GM19239 (cell line): ENCODE measurements at regions not wholly inside any gene's neighbourhood (a gene's known extent, or its start where the extent isn't known, plus 50 kb on each side); places are given as distances from the start of the nearest gene placed in this dataset.

ENCODE experiments used
- DNase-seq: peaks from one replicate; pipeline ENCODE4 v3.0.0; 2011; ENCODE audit warnings: low spot score; ENCODE audit not compliant: insufficient read length
- FAIRE-seq: peaks from 2 replicates; lab custom pipeline; 2011; peaks lifted over from hg19 to GRCh38; lab: Jason Lieb, UNC

GRCh38 chr20:52867305-52867704, 104.9 kb upstream of the TSHZ2 start:
- DNase-seq: no peak
- FAIRE-seq: no peak

- FAIRE-seq (no peak), DNase-seq (no peak)
Measured at GRCh38 chr20:52864916-52865605, 107.1 kb upstream of the TSHZ2 start.

GRCh38 chr20:52859156-52859876, 112.8 kb upstream of the TSHZ2 start:
- FAIRE-seq (no peak), DNase-seq (no peak)

- FAIRE-seq (no peak), DNase-seq (no peak)
Measured at GRCh38 chr20:52852714-52853113, 119.4 kb upstream of the TSHZ2 start.

- DNase-seq: no peak
Measured at GRCh38 chr20:52847731-52848359, 124.3 kb upstream of the TSHZ2 start.

GRCh38 chr20:52847029-52847660, 125.0 kb upstream of the TSHZ2 start:
- DNase-seq (no peak), FAIRE-seq (no peak)

More at GRCh38 chr20:52847731-52848359, 124.3 kb upstream of the TSHZ2 start:
- FAIRE-seq: no peak

- FAIRE-seq (no peak), DNase-seq (no peak)
Measured at GRCh38 chr20:52845044-52845443, 127.1 kb upstream of the TSHZ2 start.

GRCh38 chr20:52843425-52843824, 128.7 kb upstream of the TSHZ2 start:
- FAIRE-seq (no peak), DNase-seq (no peak)

GRCh38 chr20:52841003-52841402, 131.2 kb upstream of the TSHZ2 start:
- DNase-seq: no peak
- FAIRE-seq: no peak

- DNase-seq (no peak), FAIRE-seq (no peak)
Measured at GRCh38 chr20:52840041-52840440, 132.1 kb upstream of the TSHZ2 start.

GRCh38 chr20:52838510-52839241, 133.5 kb upstream of the TSHZ2 start:
- DNase-seq (no peak), FAIRE-seq (no peak)

- DNase-seq (no peak), FAIRE-seq (no peak)
Measured at GRCh38 chr20:52837378-52837777, 134.8 kb upstream of the TSHZ2 start.

- FAIRE-seq: no peak
Measured at GRCh38 chr20:52833901-52834300, 138.3 kb upstream of the TSHZ2 start.

GRCh38 chr20:52832151-52832774, 139.9 kb upstream of the TSHZ2 start:
- DNase-seq (no peak), FAIRE-seq (no peak)

More at GRCh38 chr20:52833901-52834300, 138.3 kb upstream of the TSHZ2 start:
- DNase-seq: no peak

GRCh38 chr20:52830598-52830997, 141.6 kb upstream of the TSHZ2 start:
- FAIRE-seq (no peak), DNase-seq (no peak)

- DNase-seq (no peak), FAIRE-seq (no peak)
Measured at GRCh38 chr20:52829111-52829510, 143.0 kb upstream of the TSHZ2 start.

- DNase-seq (no peak), FAIRE-seq (no peak)
Measured at GRCh38 chr20:52828199-52828598, 144.0 kb upstream of the TSHZ2 start.

- no peak for DNase-seq
- FAIRE-seq: no peak
Measured at GRCh38 chr20:52826722-52827121, 145.4 kb upstream of the TSHZ2 start.

- DNase-seq: no peak
- FAIRE-seq: no peak
Measured at GRCh38 chr20:52826321-52826720, 145.8 kb upstream of the TSHZ2 start.
